IMR-90 (cell line): ENCODE measurements at regions not wholly inside any gene's neighbourhood (a gene's known extent, or its start where the extent isn't known, plus 50 kb on each side); places are given as distances from the start of the nearest gene placed in this dataset.
A peak's percentile ranks its signal among the peaks of the same experiment; 100 is the strongest.

ENCODE experiments used
- ATAC-seq: fragments of 200-7000 bp; cut with Tn5 transposase; 2 replicates; pipeline ENCODE4 v1.9.1; 2020; ENCODE audit warnings: low read depth, mild to moderate bottlenecking, moderate library complexity
- BruUV-seq: library from RNA; stranded (reverse); fragments of 400-500 nt; replicated peaks from 2 replicates; lab custom pipeline; 2021; lab: Mats Ljungman, UMichigan
- CTCF ChIA-PET: fragments of 300-600 bp; formaldehyde crosslinking; extraction: SDS; loops from one replicate; lab custom pipeline; 2021; ENCODE audit warnings: antibody characterized with exemption; lab: Yijun Ruan, JAX
- POLR2A ChIA-PET: fragments of 300-600 bp; sonication (Branson Sonifier 250); formaldehyde crosslinking; loops from one replicate; lab custom pipeline; 2022; ENCODE audit warnings: antibody characterized with exemption; ENCODE audit not compliant: unreplicated experiment; lab: Charles Lee
- DNase-seq: peaks from one replicate; pipeline ENCODE4 v3.0.0; 2013
- H2AFZ ChIP-seq: replicated peaks from 2 replicates; pipeline ENCODE3; 2013; ENCODE audit warnings: low read length, mild to moderate bottlenecking; ENCODE audit not compliant: poor library complexity
- H2AK5ac ChIP-seq: 2 replicates; pipeline ENCODE4 v1.6.1; 2013; ENCODE audit warnings: low read depth, low read length, inconsistent platforms
- H2AK9ac ChIP-seq: replicated peaks from 2 replicates; pipeline ENCODE3; 2013; ENCODE audit warnings: mild to moderate bottlenecking, low read depth, low read length, moderate library complexity; ENCODE audit not compliant: poor library complexity
- H2BK120ac ChIP-seq: 2 replicates; pipeline ENCODE4 v1.6.1; 2013; ENCODE audit warnings: low read depth, low read length, inconsistent platforms
- H2BK15ac ChIP-seq: 3 replicates; pipeline ENCODE4 v1.6.1; 2013; ENCODE audit warnings: low read depth, low read length, inconsistent platforms
- H2BK20ac ChIP-seq: 2 replicates; pipeline ENCODE4 v1.6.1; 2013; ENCODE audit warnings: low read depth, mild to moderate bottlenecking, inconsistent platforms, low read length, moderate library complexity
- H2BK5ac ChIP-seq: 2 replicates; pipeline ENCODE4 v1.6.1; 2013; ENCODE audit warnings: mild to moderate bottlenecking, low read depth, low read length, inconsistent platforms; ENCODE audit not compliant: poor library complexity, severe bottlenecking
- H3K14ac ChIP-seq: replicated peaks from 2 replicates; pipeline ENCODE4 v1.6.1; 2013; ENCODE audit warnings: low read depth, low read length, inconsistent platforms
- H3K18ac ChIP-seq: 2 replicates; pipeline ENCODE4 v1.6.1; 2013; ENCODE audit warnings: low read depth, low read length, control low read depth
- H3K23ac ChIP-seq: 2 replicates; pipeline ENCODE4 v1.6.1; 2013; ENCODE audit warnings: low read depth, low read length, inconsistent platforms
- H3K27ac ChIP-seq: 2 replicates; pipeline ENCODE4 v1.5.1; 2013; ENCODE audit warnings: mild to moderate bottlenecking, control low read depth, low read length; ENCODE audit not compliant: insufficient read depth
- H3K27me3 ChIP-seq: 2 replicates; pipeline ENCODE4 v1.6.1; 2013; ENCODE audit warnings: low read length; ENCODE audit not compliant: control insufficient read depth, insufficient read depth
- H3K36me3 ChIP-seq: 2 replicates; pipeline ENCODE4 v1.6.1; 2013; ENCODE audit warnings: low read length, mixed read lengths; ENCODE audit not compliant: control insufficient read depth, insufficient read depth
- H3K4ac ChIP-seq: 2 replicates; pipeline ENCODE4 v1.6.1; 2013; ENCODE audit warnings: low read depth, low read length, inconsistent platforms
- H3K4me1 ChIP-seq: 2 replicates; pipeline ENCODE4 v1.6.1; 2013; ENCODE audit warnings: low read length, mixed read lengths; ENCODE audit not compliant: control insufficient read depth, insufficient read depth
- H3K4me2 ChIP-seq: 2 replicates; pipeline ENCODE4 v1.6.1; 2013; ENCODE audit warnings: low read depth, mild to moderate bottlenecking, control low read depth, low read length, moderate library complexity
- H3K4me3 ChIP-seq: 2 replicates; pipeline ENCODE4 v1.5.1; 2013; ENCODE audit warnings: low read depth, mild to moderate bottlenecking, control low read depth, low read length, moderate library complexity; ENCODE audit not compliant: insufficient read depth
- H3K56ac ChIP-seq: 2 replicates; pipeline ENCODE4 v1.6.1; 2013; ENCODE audit warnings: low read length, inconsistent platforms; ENCODE audit not compliant: insufficient read depth; ENCODE audit errors: extremely low read depth
- H3K79me1 ChIP-seq, 2 experiments: 2 replicates each; pipeline ENCODE4 v1.6.1; 2013; ENCODE audit warnings: low read length in 2 of 2, inconsistent platforms in 1 of 2, low read depth in 1 of 2
- H3K9ac ChIP-seq: 2 replicates; pipeline ENCODE4 v1.6.1; 2013; ENCODE audit warnings: low read depth, low read length, control low read depth
- H3K9me1 ChIP-seq: 2 replicates; pipeline ENCODE4 v1.6.1; 2013; ENCODE audit warnings: low read length, inconsistent platforms; ENCODE audit not compliant: insufficient read depth
- H3K9me3 ChIP-seq: 2 replicates; pipeline ENCODE4 v1.6.1; 2013; ENCODE audit warnings: low read length; ENCODE audit not compliant: control insufficient read depth, insufficient read depth
- H4K20me1 ChIP-seq: 2 replicates; pipeline ENCODE4 v1.6.1; 2013; ENCODE audit warnings: low read length, inconsistent platforms; ENCODE audit not compliant: insufficient read depth
- H4K5ac ChIP-seq: 2 replicates; pipeline ENCODE4 v1.6.1; 2013; ENCODE audit warnings: mild to moderate bottlenecking, low read depth, low read length, control low read depth
- H4K8ac ChIP-seq, 2 experiments: 2 replicates each; pipeline ENCODE4 v1.6.1; 2013; ENCODE audit warnings: low read depth in 2 of 2, low read length in 2 of 2, control low read depth in 1 of 2, inconsistent platforms in 1 of 2
- H4K91ac ChIP-seq: 2 replicates; pipeline ENCODE4 v1.6.1; 2013; ENCODE audit warnings: low read depth, low read length, inconsistent platforms; ENCODE audit not compliant: insufficient read depth
- ELK1 ChIP-seq: fragments of 150-350 bp; IDR thresholded peaks from 2 replicates; pipeline ENCODE4 v1.6.1; 2016; ENCODE audit warnings: low read depth, mild to moderate bottlenecking, low read length, moderate library complexity, borderline replicate concordance
- MXI1 ChIP-seq: IDR thresholded peaks from 2 replicates; pipeline ENCODE4 v1.6.1; 2012; ENCODE audit warnings: low read depth, mild to moderate bottlenecking, low read length, moderate library complexity, borderline replicate concordance
- RAD21 ChIP-seq: IDR thresholded peaks from 2 replicates; pipeline ENCODE4 v1.6.1; 2012; ENCODE audit warnings: low read length, improper control_type of control experiment
- RFX5 ChIP-seq: IDR thresholded peaks from 2 replicates; pipeline ENCODE4 v1.8.0; 2012; ENCODE audit warnings: low read depth, mild to moderate bottlenecking, low read length, moderate library complexity
- WGBS, 2 experiments: methylation state at CpG; one replicate each; pipeline versions ENCODE4 v1.1.5 to v1.1.7; 2013; ENCODE audit warnings: missing lambda C conversion rate in 2 of 2; ENCODE audit not compliant: insufficient read length in 1 of 2; ENCODE audit errors: extremely low coverage in 2 of 2; 5-methylcytosine and 5-hydroxymethylcytosine counted together
- dilution Hi-C: fragments of 300-500 bp; cut with HindIII; formaldehyde crosslinking; loops from one replicate; pipeline ENCODE4 v1.14.3; 2018; ENCODE audit warnings: low sequenced_read_pairs; ENCODE audit not compliant: unreplicated experiment
- in situ Hi-C: fragments of 300-500 bp; cut with MboI; formaldehyde crosslinking; loops from 3 replicates; pipeline ENCODE4 v1.14.3; 2019; ENCODE audit warnings: low sequenced_read_pairs, inconsistent platforms, mixed read lengths
- intact Hi-C: fragments of 100-400 bp; cut with micrococcal nuclease; formaldehyde crosslinking; loops from 2 replicates; pipeline ENCODE4 v1.10.0; 2022

GRCh38 chr1:195530961-195531360 lies 1077.3 kb downstream of the KCNT2 start:
- Histone ChIP-seq H3K36me3 (no peaks in the 10 kb centered on the region), H3K9me3 (no peaks in the 10 kb centered on the region), H3K27me3 (no peaks in the 10 kb centered on the region), H2BK5ac (no peak overlapping the region), H2BK120ac (no peak overlapping the region), H2BK15ac (no peak overlapping the region), H3K27ac (no peak overlapping the region), H3K18ac (no peak overlapping the region), H2AFZ (no peak overlapping the region), H3K4me1 (no peaks in the 10 kb centered on the region), H3K14ac (no peak overlapping the region), H3K9ac (no peak overlapping the region), H4K8ac (no peak overlapping the region), H3K56ac (no peak overlapping the region), H3K79me1 (no peaks in the 10 kb centered on the region), H4K5ac (no peak overlapping the region), H3K4me3 (no peak overlapping the region), H3K23ac (no peak overlapping the region), H3K4me2 (no peak overlapping the region), H2AK9ac (no peak overlapping the region), H2BK20ac (no peak overlapping the region), H4K91ac (no peak overlapping the region), H3K4ac (no peak overlapping the region), H3K9me1 (no peaks in the 10 kb centered on the region), H2AK5ac (no peak overlapping the region), H4K20me1 (no peaks in the 10 kb centered on the region)
- in situ Hi-C loops (no loop called here), intact Hi-C loops (no loop called here), dilution Hi-C loops (no loop called here)
- 50% methylated on average over 1 of the region's 2 CpGs; no CpG with 5 or more reads in 1 of the 2 experiments for WGBS, 2 experiments
- POLR2A ChIA-PET, result no interaction called here
- DNase-seq (peak; percentile 36), ATAC-seq (no peak)
- TF ChIP-seq MXI1 (no peak), RAD21 (no peak), RFX5 (no peak), ELK1 (no peak)
- no TSS peak for BruUV-seq
- CTCF ChIA-PET, result no interaction called here
